H9 (cell line): ENCODE measurements at regions not wholly inside any gene's neighbourhood (a gene's known extent, or its start where the extent isn't known, plus 50 kb on each side); places are given as distances from the start of the nearest gene placed in this dataset.
A peak's percentile ranks its signal among the peaks of the same experiment; 100 is the strongest.

Experiments
- DNase-seq: peaks from one replicate; pipeline ENCODE4 v3.0.0-alpha.2; 2017
- H2AFZ ChIP-seq: one replicate; pipeline ENCODE4 v1.6.1; 2013; ENCODE audit warnings: mild to moderate bottlenecking, low read length, control low read depth, moderate library complexity
- H2AK5ac ChIP-seq: 2 replicates; pipeline ENCODE4 v1.6.1; 2013; ENCODE audit warnings: low read length, control low read depth, mixed read lengths; ENCODE audit not compliant: insufficient read length
- H2BK120ac ChIP-seq: one replicate; pipeline ENCODE4 v1.6.1; 2013; ENCODE audit warnings: low read depth, mild to moderate bottlenecking, low read length, control low read depth, inconsistent platforms; ENCODE audit not compliant: poor library complexity, severe bottlenecking
- H2BK12ac ChIP-seq: 2 replicates; pipeline ENCODE4 v1.6.1; 2013; ENCODE audit warnings: low read length, control low read depth, mixed read lengths, low read depth; ENCODE audit not compliant: insufficient read length
- H2BK15ac ChIP-seq: 2 replicates; pipeline ENCODE4 v1.6.1; 2013; ENCODE audit warnings: low read depth, low read length, control low read depth
- H2BK20ac ChIP-seq: one replicate; pipeline ENCODE4 v1.6.1; 2013; ENCODE audit warnings: low read depth, mild to moderate bottlenecking, low read length, control low read depth, inconsistent platforms; ENCODE audit not compliant: poor library complexity, severe bottlenecking
- H2BK5ac ChIP-seq: 2 replicates; pipeline ENCODE4 v1.6.1; 2013; ENCODE audit warnings: low read length, control low read depth, mixed read lengths; ENCODE audit not compliant: insufficient read length
- H3K14ac ChIP-seq: 2 replicates; pipeline ENCODE4 v1.6.1; 2013; ENCODE audit warnings: low read length, control low read depth; ENCODE audit not compliant: insufficient read depth
- H3K18ac ChIP-seq: 2 replicates; pipeline ENCODE4 v1.6.1; 2013; ENCODE audit warnings: low read depth, mild to moderate bottlenecking, mixed read lengths, low read length, control low read depth; ENCODE audit not compliant: insufficient read length
- H3K23ac ChIP-seq: 2 replicates; pipeline ENCODE4 v1.6.1; 2013; ENCODE audit warnings: low read length, control low read depth, mixed read lengths, low read depth; ENCODE audit not compliant: insufficient read length
- H3K23me2 ChIP-seq: 2 replicates; pipeline ENCODE4 v1.6.1; 2013; ENCODE audit warnings: low read depth, mild to moderate bottlenecking, mixed read lengths, low read length, control low read depth; ENCODE audit not compliant: insufficient read length, poor library complexity, severe bottlenecking
- H3K27ac ChIP-seq: 2 replicates; pipeline ENCODE4 v1.5.1; 2013; ENCODE audit warnings: low read length, control low read depth, mixed read lengths, low read depth; ENCODE audit not compliant: insufficient read length
- H3K27me3 ChIP-seq: 2 replicates; pipeline ENCODE4 v1.6.1; 2013; ENCODE audit warnings: low read length, control low read depth, inconsistent platforms; ENCODE audit not compliant: insufficient read depth
- H3K4ac ChIP-seq: 2 replicates; pipeline ENCODE4 v1.6.1; 2013; ENCODE audit warnings: low read depth, mild to moderate bottlenecking, control low read depth, inconsistent platforms, low read length, moderate library complexity
- H3K4me1 ChIP-seq: 2 replicates; pipeline ENCODE4 v1.6.1; 2013; ENCODE audit warnings: low read length, control low read depth, inconsistent platforms; ENCODE audit not compliant: insufficient read depth
- H3K4me2 ChIP-seq: 2 replicates; pipeline ENCODE4 v1.6.1; 2013; ENCODE audit warnings: low read length, control low read depth, mixed read lengths; ENCODE audit not compliant: insufficient read length, insufficient read depth
- H3K56ac ChIP-seq: 2 replicates; pipeline ENCODE4 v1.6.1; 2013; ENCODE audit warnings: low read depth, mild to moderate bottlenecking, mixed read lengths, low read length, control low read depth; ENCODE audit not compliant: insufficient read length
- H3K79me1 ChIP-seq: 2 replicates; pipeline ENCODE4 v1.6.1; 2013; ENCODE audit warnings: low read depth, mild to moderate bottlenecking, moderate library complexity, low read length, control low read depth, inconsistent platforms; ENCODE audit not compliant: insufficient read depth, poor library complexity, severe bottlenecking
- H3K79me2 ChIP-seq: 2 replicates; pipeline ENCODE4 v1.6.1; 2013; ENCODE audit warnings: low read length, control low read depth, inconsistent platforms; ENCODE audit not compliant: insufficient read depth
- H3K9ac ChIP-seq: 2 replicates; pipeline ENCODE4 v1.6.1; 2013; ENCODE audit warnings: low read length, control low read depth, mixed read lengths; ENCODE audit not compliant: insufficient read length; ENCODE audit errors: extremely low read depth
- H3K9me3 ChIP-seq: one replicate; pipeline ENCODE4 v1.6.1; 2013; ENCODE audit warnings: low read depth, low read length, inconsistent platforms; ENCODE audit not compliant: control insufficient read depth
- H3T11ph ChIP-seq: one replicate; pipeline ENCODE4 v1.6.1; 2013; ENCODE audit warnings: mild to moderate bottlenecking, low read length, control low read depth, inconsistent platforms
- H4K20me1 ChIP-seq: one replicate; pipeline ENCODE4 v1.6.1; 2013; ENCODE audit not compliant: control insufficient read depth, insufficient read length, insufficient read depth
- H4K5ac ChIP-seq: 2 replicates; pipeline ENCODE4 v1.6.1; 2013; ENCODE audit warnings: low read depth, mild to moderate bottlenecking, mixed read lengths, low read length, control low read depth; ENCODE audit not compliant: insufficient read length
- H4K8ac ChIP-seq: replicated peaks from 2 replicates; pipeline ENCODE4 v1.6.1; 2013; ENCODE audit warnings: low read length, control low read depth, mixed read lengths, low read depth; ENCODE audit not compliant: insufficient read length
- H4K91ac ChIP-seq: 2 replicates; pipeline ENCODE4 v1.6.1; 2013; ENCODE audit warnings: low read depth, mild to moderate bottlenecking, moderate library complexity, mixed read lengths, low read length, control low read depth; ENCODE audit not compliant: insufficient read length
- H3K27ac Mint-ChIP-seq, 3 experiments: 2 replicates in 2 of 3; 3 replicates in 1 of 3; pipeline ENCODE4 v1.8.0; 2020 to 2021; ENCODE audit warnings: mixed read lengths in 3 of 3, mild to moderate bottlenecking in 1 of 3, moderate library complexity in 1 of 3
- H3K27me3 Mint-ChIP-seq: 2 replicates; pipeline ENCODE4 v1.8.0; 2021; ENCODE audit warnings: low read depth, mild to moderate bottlenecking, moderate library complexity, mixed read lengths
- H3K36me3 Mint-ChIP-seq, 3 experiments: 2 replicates in 2 of 3; 3 replicates in 1 of 3; pipeline ENCODE4 v1.8.0; 2020 to 2021; ENCODE audit warnings: low read depth in 3 of 3, mixed read lengths in 3 of 3; ENCODE audit not compliant: insufficient read depth in 1 of 3
- H3K4me1 Mint-ChIP-seq, 2 experiments: 2 replicates each; pipeline ENCODE4 v1.8.0; 2020; ENCODE audit warnings: mixed read lengths in 2 of 2
- H3K4me3 Mint-ChIP-seq, 2 experiments: 2 replicates in 1 of 2; 3 replicates in 1 of 2; pipeline ENCODE4 v1.8.0; 2020 to 2021; ENCODE audit warnings: mild to moderate bottlenecking in 2 of 2, mixed read lengths in 2 of 2, moderate library complexity in 1 of 2
- H3K9me3 Mint-ChIP-seq, 2 experiments: 2 replicates in 1 of 2; 3 replicates in 1 of 2; pipeline ENCODE4 v1.8.0; 2020; ENCODE audit warnings: mild to moderate bottlenecking in 2 of 2, mixed read lengths in 2 of 2, moderate library complexity in 1 of 2
- CTCF ChIP-seq: fragments of 200-600 bp; sonication (generic); conservative IDR thresholded peaks from 3 replicates; pipeline ENCODE4 v1.8.0; 2021; ENCODE audit warnings: antibody characterized with exemption, mild to moderate bottlenecking

DNA sequence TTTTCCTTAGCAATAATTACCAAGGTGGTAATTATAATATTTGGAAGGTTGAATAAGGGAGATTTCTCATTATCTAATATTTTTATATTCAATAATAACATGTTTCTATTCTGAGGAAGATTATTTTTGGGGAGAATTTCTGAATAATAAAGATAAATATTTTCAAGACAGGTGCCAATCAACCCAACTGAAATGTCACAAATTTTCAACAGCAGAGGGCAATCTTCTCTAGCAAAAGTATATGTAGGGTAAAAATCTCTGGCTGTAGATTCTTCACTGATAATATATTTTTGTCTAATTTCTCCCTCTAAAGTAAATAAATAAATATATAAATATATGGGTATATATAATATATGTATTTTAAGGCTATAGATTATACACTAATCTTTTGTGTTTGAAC is 1187.2 kb upstream of the CRIM1 start:
- Histone ChIP-seq H3K56ac (no peak overlapping the region), H3K14ac (no peak overlapping the region), H3T11ph (no peak overlapping the region), H4K91ac (no peak overlapping the region), H2BK5ac (no peak overlapping the region), H2AK5ac (no peak overlapping the region), H3K4ac (no peak overlapping the region), H3K4me1 (no peaks in the 10 kb centered on the region), H2BK15ac (no peak overlapping the region), H4K8ac (no peak overlapping the region), H4K5ac (no peak overlapping the region), H4K20me1 (no peaks in the 10 kb centered on the region), H3K23me2 (no peaks in the 10 kb centered on the region), H3K9me3 (no peaks in the 10 kb centered on the region), H2BK120ac (no peak overlapping the region), H3K9ac (no peak overlapping the region), H3K18ac (no peak overlapping the region), H3K79me1 (no peaks in the 10 kb centered on the region), H3K79me2 (no peaks in the 10 kb centered on the region), H2BK20ac (no peak overlapping the region), H3K27me3 (peaks cover 2% of the 10 kb centered on the region; the same call in 1 of the 2 replicates), H3K27ac (no peak overlapping the region), H3K23ac (no peak overlapping the region), H2BK12ac (no peak overlapping the region), H2AFZ (no peak overlapping the region), H3K4me2 (no peak overlapping the region)
- peak; percentile 74 for TF ChIP-seq CTCF
- Mint-ChIP-seq H3K9me3 (no peaks in the 10 kb centered on the region), H3K4me1 (no peaks in the 10 kb centered on the region), H3K27ac (no peak overlapping the region), H3K4me3 (no peak overlapping the region), H3K36me3 (no peaks in the 10 kb centered on the region), H3K27me3 (peaks cover 27% of the 10 kb centered on the region)
- no peak for DNase-seq
